OCI-LY3 (cell line): ENCODE measurements at regions not wholly inside any gene's neighbourhood (a gene's known extent, or its start where the extent isn't known, plus 50 kb on each side); places are given as distances from the start of the nearest gene placed in this dataset.

Experiments
- CTCF ChIP-seq: fragments of 200-600, 300-600 bp; sonication (generic); IDR thresholded peaks from 2 replicates; pipeline ENCODE4 v1.5.1; 2014; ENCODE audit warnings: antibody characterized with exemption, low read length, low read depth
- EZH2phosphoT487 ChIP-seq: fragments of 200-600 bp; shearing (Covaris generic); IDR thresholded peaks from 2 replicates; pipeline ENCODE4 v1.6.1; 2018; ENCODE audit warnings: antibody characterized with exemption, mixed run types, low read depth

- TF ChIP-seq CTCF, result no peak
- TF ChIP-seq EZH2phosphoT487, result no peak
Measured at GRCh38 chr17:56667925-56668458, 74.5 kb downstream of the NOG start.
